IMR-90 (cell line): ENCODE measurements at regions not wholly inside any gene's neighbourhood (a gene's known extent, or its start where the extent isn't known, plus 50 kb on each side); places are given as distances from the start of the nearest gene placed in this dataset.

Source experiments
- ATAC-seq: fragments of 200-7000 bp; cut with Tn5 transposase; 2 replicates; pipeline ENCODE4 v1.9.1; 2020; ENCODE audit warnings: low read depth, mild to moderate bottlenecking, moderate library complexity
- BruUV-seq: library from RNA; stranded (reverse); fragments of 400-500 nt; replicated peaks from 2 replicates; lab custom pipeline; 2021; lab: Mats Ljungman, UMichigan
- CTCF ChIA-PET: fragments of 300-600 bp; formaldehyde crosslinking; extraction: SDS; loops from one replicate; lab custom pipeline; 2021; ENCODE audit warnings: antibody characterized with exemption; lab: Yijun Ruan, JAX
- POLR2A ChIA-PET: fragments of 300-600 bp; sonication (Branson Sonifier 250); formaldehyde crosslinking; loops from one replicate; lab custom pipeline; 2022; ENCODE audit warnings: antibody characterized with exemption; ENCODE audit not compliant: unreplicated experiment; lab: Charles Lee
- DNase-seq: peaks from one replicate; pipeline ENCODE4 v3.0.0; 2013
- H2AFZ ChIP-seq: replicated peaks from 2 replicates; pipeline ENCODE3; 2013; ENCODE audit warnings: low read length, mild to moderate bottlenecking; ENCODE audit not compliant: poor library complexity
- H2AK5ac ChIP-seq: 2 replicates; pipeline ENCODE4 v1.6.1; 2013; ENCODE audit warnings: low read depth, low read length, inconsistent platforms
- H2AK9ac ChIP-seq: replicated peaks from 2 replicates; pipeline ENCODE3; 2013; ENCODE audit warnings: mild to moderate bottlenecking, low read depth, low read length, moderate library complexity; ENCODE audit not compliant: poor library complexity
- H2BK120ac ChIP-seq: 2 replicates; pipeline ENCODE4 v1.6.1; 2013; ENCODE audit warnings: low read depth, low read length, inconsistent platforms
- H2BK15ac ChIP-seq: 3 replicates; pipeline ENCODE4 v1.6.1; 2013; ENCODE audit warnings: low read depth, low read length, inconsistent platforms
- H2BK20ac ChIP-seq: 2 replicates; pipeline ENCODE4 v1.6.1; 2013; ENCODE audit warnings: low read depth, mild to moderate bottlenecking, inconsistent platforms, low read length, moderate library complexity
- H2BK5ac ChIP-seq: 2 replicates; pipeline ENCODE4 v1.6.1; 2013; ENCODE audit warnings: mild to moderate bottlenecking, low read depth, low read length, inconsistent platforms; ENCODE audit not compliant: poor library complexity, severe bottlenecking
- H3K14ac ChIP-seq: replicated peaks from 2 replicates; pipeline ENCODE4 v1.6.1; 2013; ENCODE audit warnings: low read depth, low read length, inconsistent platforms
- H3K18ac ChIP-seq: 2 replicates; pipeline ENCODE4 v1.6.1; 2013; ENCODE audit warnings: low read depth, low read length, control low read depth
- H3K23ac ChIP-seq: 2 replicates; pipeline ENCODE4 v1.6.1; 2013; ENCODE audit warnings: low read depth, low read length, inconsistent platforms
- H3K27ac ChIP-seq: 2 replicates; pipeline ENCODE4 v1.5.1; 2013; ENCODE audit warnings: mild to moderate bottlenecking, control low read depth, low read length; ENCODE audit not compliant: insufficient read depth
- H3K27me3 ChIP-seq: 2 replicates; pipeline ENCODE4 v1.6.1; 2013; ENCODE audit warnings: low read length; ENCODE audit not compliant: control insufficient read depth, insufficient read depth
- H3K36me3 ChIP-seq: 2 replicates; pipeline ENCODE4 v1.6.1; 2013; ENCODE audit warnings: low read length, mixed read lengths; ENCODE audit not compliant: control insufficient read depth, insufficient read depth
- H3K4ac ChIP-seq: 2 replicates; pipeline ENCODE4 v1.6.1; 2013; ENCODE audit warnings: low read depth, low read length, inconsistent platforms
- H3K4me1 ChIP-seq: 2 replicates; pipeline ENCODE4 v1.6.1; 2013; ENCODE audit warnings: low read length, mixed read lengths; ENCODE audit not compliant: control insufficient read depth, insufficient read depth
- H3K4me2 ChIP-seq: 2 replicates; pipeline ENCODE4 v1.6.1; 2013; ENCODE audit warnings: low read depth, mild to moderate bottlenecking, control low read depth, low read length, moderate library complexity
- H3K4me3 ChIP-seq: 2 replicates; pipeline ENCODE4 v1.5.1; 2013; ENCODE audit warnings: low read depth, mild to moderate bottlenecking, control low read depth, low read length, moderate library complexity; ENCODE audit not compliant: insufficient read depth
- H3K56ac ChIP-seq: 2 replicates; pipeline ENCODE4 v1.6.1; 2013; ENCODE audit warnings: low read length, inconsistent platforms; ENCODE audit not compliant: insufficient read depth; ENCODE audit errors: extremely low read depth
- H3K79me1 ChIP-seq, 2 experiments: 2 replicates each; pipeline ENCODE4 v1.6.1; 2013; ENCODE audit warnings: low read length in 2 of 2, inconsistent platforms in 1 of 2, low read depth in 1 of 2
- H3K9ac ChIP-seq: 2 replicates; pipeline ENCODE4 v1.6.1; 2013; ENCODE audit warnings: low read depth, low read length, control low read depth
- H3K9me1 ChIP-seq: 2 replicates; pipeline ENCODE4 v1.6.1; 2013; ENCODE audit warnings: low read length, inconsistent platforms; ENCODE audit not compliant: insufficient read depth
- H3K9me3 ChIP-seq: 2 replicates; pipeline ENCODE4 v1.6.1; 2013; ENCODE audit warnings: low read length; ENCODE audit not compliant: control insufficient read depth, insufficient read depth
- H4K20me1 ChIP-seq: 2 replicates; pipeline ENCODE4 v1.6.1; 2013; ENCODE audit warnings: low read length, inconsistent platforms; ENCODE audit not compliant: insufficient read depth
- H4K5ac ChIP-seq: 2 replicates; pipeline ENCODE4 v1.6.1; 2013; ENCODE audit warnings: mild to moderate bottlenecking, low read depth, low read length, control low read depth
- H4K8ac ChIP-seq, 2 experiments: 2 replicates each; pipeline ENCODE4 v1.6.1; 2013; ENCODE audit warnings: low read depth in 2 of 2, low read length in 2 of 2, control low read depth in 1 of 2, inconsistent platforms in 1 of 2
- H4K91ac ChIP-seq: 2 replicates; pipeline ENCODE4 v1.6.1; 2013; ENCODE audit warnings: low read depth, low read length, inconsistent platforms; ENCODE audit not compliant: insufficient read depth
- CEBPB ChIP-seq: IDR thresholded peaks from 2 replicates; pipeline ENCODE4 v1.6.1; 2012; ENCODE audit warnings: low read depth, low read length, improper control_type of control experiment
- CHD1 ChIP-seq: IDR thresholded peaks from 2 replicates; pipeline ENCODE4 v1.6.1; 2012; ENCODE audit warnings: low read depth, low read length, improper control_type of control experiment
- CTCF ChIP-seq: conservative IDR thresholded peaks from 2 replicates; pipeline ENCODE4 v1.5.1; 2012; ENCODE audit warnings: mild to moderate bottlenecking, low read depth, low read length, improper control_type of control experiment
- ELK1 ChIP-seq: fragments of 150-350 bp; IDR thresholded peaks from 2 replicates; pipeline ENCODE4 v1.6.1; 2016; ENCODE audit warnings: low read depth, mild to moderate bottlenecking, low read length, moderate library complexity, borderline replicate concordance
- FOS ChIP-seq: fragments of 150-350 bp; IDR thresholded peaks from 2 replicates; pipeline ENCODE4 v1.6.1; 2016; ENCODE audit warnings: low read depth, low read length
- MAFK ChIP-seq: IDR thresholded peaks from 2 replicates; pipeline ENCODE4 v1.6.1; 2012; ENCODE audit warnings: low read depth, low read length, improper control_type of control experiment
- MAZ ChIP-seq: IDR thresholded peaks from 2 replicates; pipeline ENCODE4 v1.6.1; 2012; ENCODE audit warnings: low read depth, mild to moderate bottlenecking, low read length, improper control_type of control experiment, moderate library complexity, borderline replicate concordance
- MXI1 ChIP-seq: IDR thresholded peaks from 2 replicates; pipeline ENCODE4 v1.6.1; 2012; ENCODE audit warnings: low read depth, mild to moderate bottlenecking, low read length, moderate library complexity, borderline replicate concordance
- RAD21 ChIP-seq: IDR thresholded peaks from 2 replicates; pipeline ENCODE4 v1.6.1; 2012; ENCODE audit warnings: low read length, improper control_type of control experiment
- RCOR1 ChIP-seq: IDR thresholded peaks from 2 replicates; pipeline ENCODE4 v1.6.1; 2012; ENCODE audit warnings: mild to moderate bottlenecking, low read length, improper control_type of control experiment; ENCODE audit not compliant: insufficient replicate concordance
- RFX5 ChIP-seq: IDR thresholded peaks from 2 replicates; pipeline ENCODE4 v1.8.0; 2012; ENCODE audit warnings: low read depth, mild to moderate bottlenecking, low read length, moderate library complexity
- SMC3 ChIP-seq: fragments of 150-350 bp; IDR thresholded peaks from 2 replicates; pipeline ENCODE4 v1.6.1; 2016; ENCODE audit warnings: low read depth, mild to moderate bottlenecking, antibody characterized with exemption, low read length, moderate library complexity
- USF2 ChIP-seq: fragments of 150-350 bp; IDR thresholded peaks from 2 replicates; pipeline ENCODE4 v1.6.1; 2017; ENCODE audit warnings: mild to moderate bottlenecking, antibody characterized with exemption, low read length, low read depth
- WGBS, 2 experiments: methylation state at CpG; one replicate each; pipeline versions ENCODE4 v1.1.5 to v1.1.7; 2013; ENCODE audit warnings: missing lambda C conversion rate in 2 of 2; ENCODE audit not compliant: insufficient read length in 1 of 2; ENCODE audit errors: extremely low coverage in 2 of 2; 5-methylcytosine and 5-hydroxymethylcytosine counted together
- dilution Hi-C: fragments of 300-500 bp; cut with HindIII; formaldehyde crosslinking; loops from one replicate; pipeline ENCODE4 v1.14.3; 2018; ENCODE audit warnings: low sequenced_read_pairs; ENCODE audit not compliant: unreplicated experiment
- in situ Hi-C: fragments of 300-500 bp; cut with MboI; formaldehyde crosslinking; loops from 3 replicates; pipeline ENCODE4 v1.14.3; 2019; ENCODE audit warnings: low sequenced_read_pairs, inconsistent platforms, mixed read lengths
- intact Hi-C: fragments of 100-400 bp; cut with micrococcal nuclease; formaldehyde crosslinking; loops from 2 replicates; pipeline ENCODE4 v1.10.0; 2022

GRCh38 chr6:98560841-98561240, 273.5 kb upstream of the POU3F2 start:
- Histone ChIP-seq H3K27me3 (no peaks in the 10 kb centered on the region), H3K36me3 (no peaks in the 10 kb centered on the region), H3K4me2 (no peak overlapping the region), H4K91ac (no peak overlapping the region), H3K4me1 (no peaks in the 10 kb centered on the region), H2BK15ac (no peak overlapping the region), H2BK120ac (no peak overlapping the region), H3K14ac (no peak overlapping the region), H3K79me1 (no peaks in the 10 kb centered on the region), H4K20me1 (no peaks in the 10 kb centered on the region), H3K18ac (no peak overlapping the region), H4K8ac (no peak overlapping the region), H2BK20ac (no peak overlapping the region), H4K5ac (no peak overlapping the region), H2AFZ (no peak overlapping the region), H2BK5ac (no peak overlapping the region), H3K9me1 (no peaks in the 10 kb centered on the region), H3K4ac (no peak overlapping the region), H2AK9ac (no peak overlapping the region), H3K56ac (no peak overlapping the region), H3K27ac (no peak overlapping the region), H3K4me3 (no peak overlapping the region), H3K23ac (no peak overlapping the region), H3K9me3 (peaks cover 7% of the 10 kb centered on the region), H3K9ac (no peak overlapping the region), H2AK5ac (no peak overlapping the region)
- BruUV-seq, result no TSS peak
- ATAC-seq, result no peak
- WGBS, 2 experiments, result no CpG with 5 or more reads among the region's 5 CpGs
- in situ Hi-C loops (no loop called here), intact Hi-C loops (no loop called here), dilution Hi-C loops (no loop called here)
- DNase-seq, result no peak
- ChIA-PET POLR2A (interaction anchor here (0.6 kb wide), 2 partner anchors 496 to 611 kb away, joined by 6 to 7 read pairs; no protein-coding TSS in a partner anchor), CTCF (no interaction called here)
- TF ChIP-seq CTCF (no peak), RAD21 (no peak), MAFK (no peak), FOS (no peak), RCOR1 (no peak), MXI1 (no peak), CHD1 (no peak), USF2 (no peak), MAZ (no peak), RFX5 (no peak), SMC3 (no peak), CEBPB (no peak), ELK1 (no peak)
